ENCODE measurements at regions not wholly inside any gene's neighbourhood (a gene's known extent, or its start where the extent isn't known, plus 50 kb on each side); places are given as distances from the start of the nearest gene placed in this dataset.

DNA sequence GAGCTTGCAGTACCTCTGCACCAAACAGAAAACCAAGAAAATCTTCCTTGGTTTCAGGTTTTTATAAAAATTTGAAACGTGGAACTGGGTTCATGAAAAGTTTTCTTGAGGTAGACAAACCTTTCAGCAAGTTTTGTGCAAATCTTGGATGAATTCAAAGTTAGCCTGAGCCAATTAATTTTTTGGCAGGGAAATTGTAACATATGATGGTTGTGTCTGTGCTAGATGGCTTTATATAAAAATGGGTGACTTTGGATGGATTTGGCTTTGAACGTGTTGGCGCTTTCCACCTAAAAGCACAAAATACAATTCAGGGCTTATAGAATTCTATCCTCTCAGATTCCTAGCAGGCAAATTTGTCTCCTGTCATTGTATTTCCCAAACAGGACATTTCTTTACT, 524.4 kb downstream of the CAAP1 start:
- Histone ChIP-seq H3K4me3 (no peak overlapping the region), H3K4me1 (no peaks in the 10 kb centered on the region), H3K36me3 (no peaks in the 10 kb centered on the region), H3K27ac (no peak overlapping the region), H3K27me3 (no peaks in the 10 kb centered on the region), H3K9me3 (no peaks in the 10 kb centered on the region)
- 73% methylated on average over 3 of the region's 3 CpGs for whole genome bisulfite sequencing, 2 donors
- ATAC-seq (no peak), DNase-seq (no peak)
- intact Hi-C loops (cut with DNase I) = loop anchor here in 1 of 10 donors (10.0 kb wide), 1 partner anchor 57 kb away; no protein-coding TSS in a partner anchor
- TF ChIP-seq, protein P1, sequence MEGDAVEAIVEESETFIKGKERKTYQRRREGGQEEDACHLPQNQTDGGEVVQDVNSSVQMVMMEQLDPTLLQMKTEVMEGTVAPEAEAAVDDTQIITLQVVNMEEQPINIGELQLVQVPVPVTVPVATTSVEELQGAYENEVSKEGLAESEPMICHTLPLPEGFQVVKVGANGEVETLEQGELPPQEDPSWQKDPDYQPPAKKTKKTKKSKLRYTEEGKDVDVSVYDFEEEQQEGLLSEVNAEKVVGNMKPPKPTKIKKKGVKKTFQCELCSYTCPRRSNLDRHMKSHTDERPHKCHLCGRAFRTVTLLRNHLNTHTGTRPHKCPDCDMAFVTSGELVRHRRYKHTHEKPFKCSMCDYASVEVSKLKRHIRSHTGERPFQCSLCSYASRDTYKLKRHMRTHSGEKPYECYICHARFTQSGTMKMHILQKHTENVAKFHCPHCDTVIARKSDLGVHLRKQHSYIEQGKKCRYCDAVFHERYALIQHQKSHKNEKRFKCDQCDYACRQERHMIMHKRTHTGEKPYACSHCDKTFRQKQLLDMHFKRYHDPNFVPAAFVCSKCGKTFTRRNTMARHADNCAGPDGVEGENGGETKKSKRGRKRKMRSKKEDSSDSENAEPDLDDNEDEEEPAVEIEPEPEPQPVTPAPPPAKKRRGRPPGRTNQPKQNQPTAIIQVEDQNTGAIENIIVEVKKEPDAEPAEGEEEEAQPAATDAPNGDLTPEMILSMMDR (IDR thresholded peaks at IDR 0.05) = no peak

DNA sequence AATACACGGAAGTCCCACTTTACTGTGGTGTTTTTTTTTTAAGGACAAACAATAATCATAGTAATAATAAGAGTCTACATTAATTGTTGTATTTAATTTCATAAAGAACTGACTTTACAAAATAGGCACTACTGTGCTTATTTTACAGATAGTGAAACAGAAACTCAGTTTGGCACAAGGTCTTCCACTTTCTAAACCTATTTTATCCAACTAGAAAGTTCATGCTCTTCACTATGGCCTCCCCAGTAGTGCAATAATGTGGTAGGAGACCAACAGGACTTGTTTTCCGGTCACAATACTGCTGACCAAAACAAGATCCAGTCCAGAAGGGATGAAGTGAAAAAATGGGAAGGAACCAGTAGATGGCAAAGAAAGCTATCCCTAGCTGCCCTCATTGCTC, 531.6 kb downstream of the CAAP1 start:
- Histone ChIP-seq H3K9me3 (peaks cover 0 to 11% (median 0%) of the 10 kb centered on the region in 11 donors), H3K27ac (no peak overlapping the region), H3K27me3 (no peaks in the 10 kb centered on the region), H3K4me3 (no peak overlapping the region), H3K4me1 (no peaks in the 10 kb centered on the region), H3K36me3 (no peaks in the 10 kb centered on the region)
- TF ChIP-seq, protein P1 (IDR thresholded peaks at IDR 0.05) = no peak
- intact Hi-C loops (cut with DNase I) = loop anchor here in 1 of 10 donors (10.0 kb wide), 1 partner anchor 64 kb away; no protein-coding TSS in a partner anchor
- 75 to 82% methylated on average over 2 of the region's 2 CpGs for WGBS, 2 donors
- ATAC-seq = no peak
- no peak for DNase-seq

DNA sequence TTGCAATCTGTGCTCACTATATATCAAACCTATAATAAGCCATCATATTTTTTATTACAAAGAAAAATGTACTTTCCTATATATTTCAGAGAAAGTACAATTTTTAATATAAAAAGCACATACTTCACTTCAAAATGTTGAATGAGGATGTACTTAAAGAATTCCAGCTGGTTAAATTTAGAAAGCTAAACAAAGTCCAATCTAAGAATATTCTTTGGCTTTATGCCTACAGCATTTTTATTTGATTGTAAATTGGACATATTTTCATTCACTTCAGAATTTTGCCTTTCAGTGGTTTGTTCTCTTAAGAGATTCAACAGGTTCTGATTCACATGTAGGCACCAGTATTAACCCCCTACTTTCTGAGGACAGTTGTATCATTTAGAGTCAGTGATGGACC, 533.8 kb downstream of the CAAP1 start:
- H3K27ac ChIP-seq = no peak overlapping the region
- H3K9me3 ChIP-seq = peaks cover 0 to 12% (median 0%) of the 10 kb centered on the region in 11 donors
- intact Hi-C loops (cut with DNase I) = no loop called here
- TF ChIP-seq, protein P1 (IDR thresholded peaks at IDR 0.05) = no peak
- H3K4me3 ChIP-seq = no peak overlapping the region
- no peak for ATAC-seq
- H3K36me3 ChIP-seq = no peaks in the 10 kb centered on the region
- H3K4me1 ChIP-seq = no peaks in the 10 kb centered on the region
- H3K27me3 ChIP-seq = no peaks in the 10 kb centered on the region
- no peak for DNase-seq

DNA sequence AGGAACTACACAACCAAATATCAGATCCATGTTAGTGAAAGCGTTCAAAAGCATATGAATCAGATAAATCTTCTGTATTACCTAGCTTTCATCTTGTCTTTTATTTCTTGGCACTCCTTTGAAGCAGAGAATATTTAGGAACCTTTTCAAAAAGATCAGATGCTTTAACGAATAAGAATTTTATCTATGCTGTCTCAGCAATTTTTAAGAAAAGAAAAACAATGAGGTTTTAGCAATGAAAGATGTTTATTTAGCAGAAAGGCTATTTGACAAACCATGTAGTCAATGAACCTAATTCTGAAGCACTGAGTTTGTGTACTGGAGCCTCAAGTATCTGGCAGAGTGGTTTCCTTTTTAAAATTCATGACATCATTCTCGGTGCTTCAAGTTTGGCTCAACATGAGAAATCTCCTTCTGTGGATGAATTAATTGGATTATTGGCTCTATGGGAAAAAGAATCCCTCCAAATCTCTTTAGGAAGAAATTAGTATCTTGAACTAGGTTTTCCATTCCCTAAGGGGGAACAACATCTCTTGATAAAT, 534.7 kb downstream of the CAAP1 start:
- intact Hi-C loops (cut with DNase I) = no loop called here
- no peak for DNase-seq
- no peak for ATAC-seq
- H3K27ac ChIP-seq = no peak overlapping the region
- no peaks in the 10 kb centered on the region for H3K36me3 ChIP-seq
- WGBS, 2 donors = 52 to 64% methylated on average over 3 of the region's 3 CpGs
- TF ChIP-seq, protein P1 (IDR thresholded peaks at IDR 0.05) = no peak
- H3K4me3 ChIP-seq = no peak overlapping the region
- H3K9me3 ChIP-seq = peaks cover 0 to 16% (median 0%) of the 10 kb centered on the region in 11 donors
- H3K27me3 ChIP-seq = no peaks in the 10 kb centered on the region
- no peaks in the 10 kb centered on the region for H3K4me1 ChIP-seq
